ENCODE measurements at regions not wholly inside any gene's neighbourhood (a gene's known extent, or its start where the extent isn't known, plus 50 kb on each side); places are given as distances from the start of the nearest gene placed in this dataset.

- no peak for TF ChIP-seq ZNF462 (CRISPR knock-in tag; IDR thresholded peaks at IDR 0.05)
- TF ChIP-seq ZNF114 (CRISPR knock-in tag; IDR thresholded peaks at IDR 0.05): no peak
- TF ChIP-seq CTCF (conservative IDR thresholded peaks at IDR 0.05; ENCODE audit: low read depth in 2 of 2): no peak
- TF ChIP-seq STAT1 (IDR thresholded peaks at IDR 0.05; ENCODE audit: unreplicated experiment): no peak
- no peak for TF ChIP-seq EZH2phosphoT487 (IDR thresholded peaks at IDR 0.05; ENCODE audit: unreplicated experiment)
Observed at GRCh38 chr10:62614389-62615157, 189.9 kb upstream of the ADO start (continued).

- no peak overlapping the region for H3K27ac ChIP-seq (ENCODE audit: low read depth)
- Mint-ChIP-seq H3K9me3 (no peaks in the 10 kb centered on the region; the same call in 2 of the 3 replicates), H3K4me3 (no peak overlapping the region), H3K27ac (no peak overlapping the region), H3K4me1 (peaks cover 4% of the 10 kb centered on the region; the same call in 1 of the 3 replicates), H3K27me3 (ENCODE audit: insufficient read depth, low read depth, poor library complexity) (peaks cover 3% of the 10 kb centered on the region), H3K36me3 (ENCODE audit: low read depth) (no peaks in the 10 kb centered on the region)
- ATAC-seq: no peak
- no peaks in the 10 kb centered on the region for H3F3A ChIP-seq (replicated peaks; ENCODE audit: low read depth)
- H3K4me1 ChIP-seq (ENCODE audit: insufficient read depth): no peaks in the 10 kb centered on the region
- H3K79me2 ChIP-seq (replicated peaks; ENCODE audit: insufficient read depth): no peaks in the 10 kb centered on the region
- no peak overlapping the region for H2AFZ ChIP-seq
- no peak for DNase-seq (ENCODE audit: low spot score)
- no peaks in the 10 kb centered on the region; the same call in 1 of the 2 replicates for H3K9me2 ChIP-seq (ENCODE audit: insufficient read depth)
- no peaks in the 10 kb centered on the region for H4K20me1 ChIP-seq (replicated peaks; ENCODE audit: insufficient read depth)
- H3K27me3 ChIP-seq (ENCODE audit: insufficient read depth): no peaks in the 10 kb centered on the region
- H3K4me3 ChIP-seq: no peak overlapping the region
- H3K4me2 ChIP-seq: no peak overlapping the region
- H3K36me3 ChIP-seq (ENCODE audit: insufficient read depth): no peaks in the 10 kb centered on the region
- TF ChIP-seq ZNF462 (CRISPR knock-in tag; IDR thresholded peaks at IDR 0.05): no peak
Observed at GRCh38 chr10:62616885-62617590, 187.5 kb upstream of the ADO start.
